ENCODE measurements at regions not wholly inside any gene's neighbourhood (a gene's known extent, or its start where the extent isn't known, plus 50 kb on each side); places are given as distances from the start of the nearest gene placed in this dataset.
"Not testable (repeated sequence)": the region's sequence is repeated elsewhere in the genome, so short reads cannot be mapped to it uniquely, and the experiment has no call there.

GRCh38 chr7:9125246-9125645, 691.8 kb downstream of the NXPH1 start:
- Histone ChIP-seq H3K4me1 (ENCODE audit: low read depth) (no peaks in the 10 kb centered on the region), H3K9me3 (ENCODE audit: low read depth) (no peaks in the 10 kb centered on the region), H3K4me3 (no peak overlapping the region), H3K36me3 (no peaks in the 10 kb centered on the region), H3K27me3 (no peaks in the 10 kb centered on the region), H3K27ac (no peak overlapping the region)
- TF ChIP-seq CTCF (IDR thresholded peaks at IDR 0.05; ENCODE audit: low read depth, low read length) = no peak
- no peak for DNase-seq (ENCODE audit: low read depth in 1 of 2, low spot score in 1 of 2)

DNA sequence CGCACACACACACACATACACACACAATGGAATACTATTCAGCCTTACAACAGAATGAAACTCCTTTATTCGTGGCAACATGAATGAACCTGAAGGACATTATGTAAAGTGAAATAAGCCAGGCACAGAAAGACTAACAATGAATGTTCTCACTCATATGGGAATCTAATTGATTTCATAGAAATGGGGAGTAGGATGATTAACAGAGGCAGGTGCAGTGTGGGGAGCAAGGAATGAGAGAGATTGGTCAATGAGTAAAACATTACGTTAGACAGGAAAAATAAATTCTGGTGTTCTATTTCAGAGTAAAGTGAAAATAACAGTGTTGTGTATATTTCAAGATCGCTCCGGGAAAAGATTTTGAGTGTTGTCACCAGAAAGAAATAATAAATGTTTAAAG, 694.5 kb downstream of the NXPH1 start:
- H3K4me3 ChIP-seq = no peak overlapping the region
- H3K36me3 ChIP-seq = no peaks in the 10 kb centered on the region
- DNase-seq (ENCODE audit: low read depth in 1 of 2, low spot score in 1 of 2) = no peak
- H3K9me3 ChIP-seq (ENCODE audit: low read depth) = no peaks in the 10 kb centered on the region
- no peak for TF ChIP-seq CTCF (IDR thresholded peaks at IDR 0.05; ENCODE audit: low read depth, low read length)
- no peak overlapping the region for H3K27ac ChIP-seq
- H3K27me3 ChIP-seq = no peaks in the 10 kb centered on the region
- no peaks in the 10 kb centered on the region for H3K4me1 ChIP-seq (ENCODE audit: low read depth)

- no peak overlapping the region for H3K4me3 ChIP-seq
- H3K27ac ChIP-seq = no peak overlapping the region
- H3K4me1 ChIP-seq (ENCODE audit: low read depth) = no peaks in the 10 kb centered on the region
- no peak for DNase-seq (ENCODE audit: low read depth in 1 of 2, low spot score in 1 of 2)
- H3K36me3 ChIP-seq = no peaks in the 10 kb centered on the region
- no peaks in the 10 kb centered on the region for H3K9me3 ChIP-seq (ENCODE audit: low read depth)
- no peaks in the 10 kb centered on the region for H3K27me3 ChIP-seq
- no peak for TF ChIP-seq CTCF (IDR thresholded peaks at IDR 0.05; ENCODE audit: low read depth, low read length)
Observed at GRCh38 chr7:9148687-9149086, 715.3 kb downstream of the NXPH1 start.

DNA sequence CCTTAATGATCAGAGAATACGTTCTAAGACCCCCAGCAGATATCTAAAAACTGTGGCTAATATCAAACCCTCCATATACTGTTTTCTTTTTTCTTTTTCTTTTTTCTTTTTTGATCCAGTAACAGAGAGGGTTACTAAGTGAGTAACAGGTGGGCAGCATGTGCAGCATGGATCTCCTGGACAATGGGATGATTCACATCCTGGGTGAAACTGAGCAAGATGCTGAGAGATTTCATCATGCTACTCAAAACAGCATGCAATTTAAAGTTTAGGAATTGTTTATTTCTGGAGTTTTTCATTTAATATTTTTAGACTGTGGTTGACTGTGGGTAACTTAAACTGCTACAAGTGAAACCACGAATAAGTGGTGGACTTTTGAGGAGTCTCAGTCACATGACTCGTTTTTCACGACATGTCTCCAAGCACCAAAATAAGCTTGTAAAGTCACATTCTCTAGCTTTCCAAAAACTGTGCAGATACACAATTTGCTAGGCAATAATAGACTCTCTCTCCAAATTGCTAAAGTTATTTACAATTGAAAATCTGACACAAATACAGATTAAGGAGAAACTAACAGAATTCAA, 716.2 kb downstream of the NXPH1 start:
- Histone ChIP-seq H3K4me1 (ENCODE audit: low read depth) (no peaks in the 10 kb centered on the region), H3K4me3 (no peak overlapping the region), H3K27ac (no peak overlapping the region), H3K9me3 (ENCODE audit: low read depth) (no peaks in the 10 kb centered on the region), H3K36me3 (no peaks in the 10 kb centered on the region), H3K27me3 (no peaks in the 10 kb centered on the region)
- no peak for DNase-seq (ENCODE audit: low read depth in 1 of 2, low spot score in 1 of 2)
- no peak for TF ChIP-seq CTCF (IDR thresholded peaks at IDR 0.05; ENCODE audit: low read depth, low read length)

DNA sequence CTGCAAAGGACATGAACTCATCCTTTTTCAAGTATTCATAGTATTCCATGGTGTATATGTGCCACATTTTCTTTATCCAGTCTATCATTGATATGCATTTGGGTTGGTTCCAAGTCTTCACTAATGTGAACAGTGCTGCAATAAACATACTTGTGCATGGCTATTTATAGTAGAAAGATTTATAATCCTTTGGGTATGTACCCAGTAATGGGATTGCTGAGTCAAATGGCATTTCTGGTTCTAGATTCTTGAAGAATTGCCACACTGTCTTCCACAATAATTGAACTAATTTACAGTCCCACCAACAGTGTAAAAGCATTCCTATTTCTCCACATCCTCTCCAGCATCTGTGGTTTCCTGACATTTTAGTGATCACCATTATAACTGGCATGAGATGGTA, 730.3 kb downstream of the NXPH1 start:
- H3K36me3 ChIP-seq; DNase-seq (ENCODE audit: low read depth in 1 of 2, low spot score in 1 of 2); H3K4me3 ChIP-seq; H3K9me3 ChIP-seq (ENCODE audit: low read depth); H3K27ac ChIP-seq; H3K27me3 ChIP-seq; H3K4me1 ChIP-seq (ENCODE audit: low read depth): not testable (repeated sequence)

GRCh38 chr7:9175871-9176270, 742.5 kb downstream of the NXPH1 start:
- no peak for TF ChIP-seq CTCF (IDR thresholded peaks at IDR 0.05; ENCODE audit: low read depth, low read length)
- no peak for DNase-seq (ENCODE audit: low read depth in 1 of 2, low spot score in 1 of 2)
- Histone ChIP-seq H3K4me3 (no peak overlapping the region), H3K36me3 (no peaks in the 10 kb centered on the region), H3K4me1 (ENCODE audit: low read depth) (no peaks in the 10 kb centered on the region), H3K27me3 (no peaks in the 10 kb centered on the region), H3K9me3 (ENCODE audit: low read depth) (no peaks in the 10 kb centered on the region), H3K27ac (no peak overlapping the region)

All from cardiac muscle cell (in vitro differentiated cells and primary cell).